Fibroblast of lung (primary cell): ENCODE measurements at regions not wholly inside any gene's neighbourhood (a gene's known extent, or its start where the extent isn't known, plus 50 kb on each side); places are given as distances from the start of the nearest gene placed in this dataset.

ENCODE experiments used
- DNase-seq, 2 donors: peaks; one replicate each; pipeline versions ENCODE4 v3.0.0 to v3.0.0-alpha.2; 2010; ENCODE audit warnings: low read depth in 2 of 2
- H2AFZ ChIP-seq: 2 replicates; pipeline ENCODE4 v1.5.1; 2012; ENCODE audit warnings: low read length, control low read depth, inconsistent platforms
- H3K27ac ChIP-seq: 2 replicates; pipeline ENCODE4 v1.5.1; 2011; ENCODE audit warnings: low read length, control low read depth; ENCODE audit not compliant: insufficient read depth
- H3K27me3 ChIP-seq: 2 replicates; pipeline ENCODE4 v1.5.1; 2011; ENCODE audit warnings: mild to moderate bottlenecking, low read length; ENCODE audit not compliant: control insufficient read depth, insufficient read depth
- H3K36me3 ChIP-seq: 2 replicates; pipeline ENCODE4 v1.5.1; 2011; ENCODE audit warnings: low read length; ENCODE audit not compliant: control insufficient read depth, insufficient read depth
- H3K4me1 ChIP-seq: 2 replicates; pipeline ENCODE4 v1.5.1; 2011; ENCODE audit warnings: low read length; ENCODE audit not compliant: control insufficient read depth, insufficient read depth; ENCODE audit errors: extremely low read depth
- H3K4me2 ChIP-seq: 2 replicates; pipeline ENCODE4 v1.5.1; 2011; ENCODE audit warnings: low read length, control low read depth; ENCODE audit not compliant: insufficient read depth; ENCODE audit errors: extremely low read depth
- H3K4me3 ChIP-seq, 4 experiments: fragments of 200-600 bp in 1 of 4; sonication (generic) in 1 of 4; replicated peaks in 1 of 4; 2 replicates each; pipeline ENCODE4 v1.5.1; 2011 to 2016; ENCODE audit warnings: low read length in 4 of 4, low read depth in 3 of 4, mild to moderate bottlenecking in 3 of 4, control low read depth in 2 of 4, inconsistent platforms in 1 of 4, mixed read lengths in 1 of 4; ENCODE audit not compliant: insufficient read depth in 1 of 4; ENCODE audit errors: control extremely low read depth in 1 of 4
- H3K79me2 ChIP-seq: 2 replicates; pipeline ENCODE4 v1.5.1; 2012; ENCODE audit warnings: mild to moderate bottlenecking, low read length, inconsistent platforms; ENCODE audit not compliant: control insufficient read depth, insufficient read depth
- H3K9ac ChIP-seq: 2 replicates; pipeline ENCODE4 v1.5.1; 2011; ENCODE audit warnings: mild to moderate bottlenecking, low read length, control low read depth; ENCODE audit not compliant: insufficient read depth
- H3K9me3 ChIP-seq: 2 replicates; pipeline ENCODE4 v1.5.1; 2012; ENCODE audit warnings: low read depth, low read length; ENCODE audit not compliant: control insufficient read depth, insufficient read depth
- H4K20me1 ChIP-seq: 2 replicates; pipeline ENCODE4 v1.5.1; 2011; ENCODE audit warnings: low read length; ENCODE audit not compliant: control insufficient read depth, insufficient read depth; ENCODE audit errors: extremely low read depth
- EZH2 ChIP-seq: IDR thresholded peaks from 2 replicates; pipeline ENCODE4 v1.5.1; 2012; ENCODE audit warnings: low read length, control low read depth, mild to moderate bottlenecking; ENCODE audit errors: missing control alignments
- TF ChIP-seq, protein P1 (sequence below), 2 donors: IDR thresholded peaks in 1 of 2; conservative IDR thresholded peaks in 1 of 2; 1 replicate in 1 of 2; 2 replicates in 1 of 2; pipeline ENCODE4 v1.5.1; 2011 to 2012; ENCODE audit warnings: low read length in 2 of 2, control low read depth in 1 of 2, inconsistent platforms in 1 of 2, low read depth in 1 of 2, mild to moderate bottlenecking in 1 of 2

GRCh38 chr16:13517841-13518240 is 402.1 kb upstream of the ERCC4 start:
- H4K20me1 ChIP-seq, result no peaks in the 10 kb centered on the region
- no peaks in the 10 kb centered on the region for H3K27me3 ChIP-seq
- H2AFZ ChIP-seq, result no peak overlapping the region
- H3K4me2 ChIP-seq, result no peak overlapping the region
- no peaks in the 10 kb centered on the region for H3K4me1 ChIP-seq
- H3K9ac ChIP-seq, result no peak overlapping the region
- no peak for DNase-seq
- no peaks in the 10 kb centered on the region for H3K79me2 ChIP-seq
- H3K27ac ChIP-seq, result no peak overlapping the region
- H3K36me3 ChIP-seq, result no peaks in the 10 kb centered on the region
- H3K4me3 ChIP-seq, result no peak overlapping the region
- TF ChIP-seq, protein P1, sequence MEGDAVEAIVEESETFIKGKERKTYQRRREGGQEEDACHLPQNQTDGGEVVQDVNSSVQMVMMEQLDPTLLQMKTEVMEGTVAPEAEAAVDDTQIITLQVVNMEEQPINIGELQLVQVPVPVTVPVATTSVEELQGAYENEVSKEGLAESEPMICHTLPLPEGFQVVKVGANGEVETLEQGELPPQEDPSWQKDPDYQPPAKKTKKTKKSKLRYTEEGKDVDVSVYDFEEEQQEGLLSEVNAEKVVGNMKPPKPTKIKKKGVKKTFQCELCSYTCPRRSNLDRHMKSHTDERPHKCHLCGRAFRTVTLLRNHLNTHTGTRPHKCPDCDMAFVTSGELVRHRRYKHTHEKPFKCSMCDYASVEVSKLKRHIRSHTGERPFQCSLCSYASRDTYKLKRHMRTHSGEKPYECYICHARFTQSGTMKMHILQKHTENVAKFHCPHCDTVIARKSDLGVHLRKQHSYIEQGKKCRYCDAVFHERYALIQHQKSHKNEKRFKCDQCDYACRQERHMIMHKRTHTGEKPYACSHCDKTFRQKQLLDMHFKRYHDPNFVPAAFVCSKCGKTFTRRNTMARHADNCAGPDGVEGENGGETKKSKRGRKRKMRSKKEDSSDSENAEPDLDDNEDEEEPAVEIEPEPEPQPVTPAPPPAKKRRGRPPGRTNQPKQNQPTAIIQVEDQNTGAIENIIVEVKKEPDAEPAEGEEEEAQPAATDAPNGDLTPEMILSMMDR (conservative IDR thresholded peaks at IDR 0.05 in 1 of 2, IDR thresholded peaks at IDR 0.05 in 1 of 2; ENCODE audit: low read depth in 1 of 2, low read length in 2 of 2), result no peak
- no peak for TF ChIP-seq EZH2
- H3K9me3 ChIP-seq, result no peaks in the 10 kb centered on the region

DNA sequence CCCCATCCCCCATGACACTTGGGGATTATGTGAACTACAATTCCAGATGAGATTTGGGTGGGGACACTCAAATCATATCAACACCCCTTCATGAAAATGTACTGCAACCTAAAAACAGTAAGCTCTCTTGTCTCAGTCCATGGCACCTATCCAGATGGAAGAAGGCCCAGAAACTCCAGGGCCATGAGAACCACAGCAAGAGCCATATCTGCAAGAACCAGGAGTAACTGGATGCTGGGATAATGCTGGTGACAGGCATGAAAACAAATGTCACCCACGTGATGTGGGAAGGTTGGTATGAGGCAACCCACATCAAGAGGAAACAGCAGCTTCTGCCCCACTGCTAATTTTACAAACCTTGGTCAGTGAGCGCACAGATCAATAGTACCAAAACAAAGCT is 400.1 kb upstream of the ERCC4 start:
- Histone ChIP-seq H4K20me1 (no peaks in the 10 kb centered on the region), H2AFZ (no peak overlapping the region), H3K4me2 (no peak overlapping the region), H3K9me3 (no peaks in the 10 kb centered on the region), H3K4me3 (no peak overlapping the region), H3K36me3 (no peaks in the 10 kb centered on the region), H3K9ac (no peak overlapping the region), H3K27ac (no peak overlapping the region), H3K4me1 (no peaks in the 10 kb centered on the region), H3K79me2 (no peaks in the 10 kb centered on the region), H3K27me3 (no peaks in the 10 kb centered on the region)
- DNase-seq, result no peak
- TF ChIP-seq, protein P1 (conservative IDR thresholded peaks at IDR 0.05 in 1 of 2, IDR thresholded peaks at IDR 0.05 in 1 of 2; ENCODE audit: low read depth in 1 of 2, low read length in 2 of 2), result no peak
- TF ChIP-seq EZH2, result no peak

- no peak for TF ChIP-seq EZH2
- TF ChIP-seq, protein P1 (conservative IDR thresholded peaks at IDR 0.05 in 1 of 2, IDR thresholded peaks at IDR 0.05 in 1 of 2; ENCODE audit: low read depth in 1 of 2, low read length in 2 of 2), result no peak
- no peak overlapping the region for H3K4me2 ChIP-seq
- H3K27me3 ChIP-seq, result no peaks in the 10 kb centered on the region
- DNase-seq, result no peak
- H3K9ac ChIP-seq, result no peak overlapping the region
- no peaks in the 10 kb centered on the region for H3K4me1 ChIP-seq
- H3K36me3 ChIP-seq, result no peaks in the 10 kb centered on the region
- H3K9me3 ChIP-seq, result no peaks in the 10 kb centered on the region
- H3K4me3 ChIP-seq, result no peak overlapping the region
- H3K79me2 ChIP-seq, result no peaks in the 10 kb centered on the region
- no peak overlapping the region for H3K27ac ChIP-seq
- H2AFZ ChIP-seq, result no peak overlapping the region
- H4K20me1 ChIP-seq, result no peaks in the 10 kb centered on the region
Measured at GRCh38 chr16:13521356-13521755, 398.6 kb upstream of the ERCC4 start.
